ENCODE measurements at regions not wholly inside any gene's neighbourhood (a gene's known extent, or its start where the extent isn't known, plus 50 kb on each side); places are given as distances from the start of the nearest gene placed in this dataset.

GRCh38 chr3:76097589-76097969, 312.2 kb upstream of the ZNF717 start:
- H3K4me1 ChIP-seq, result no peaks in the 10 kb centered on the region
- WGBS, 2 donors (ENCODE audit: low coverage in 1 of 2), result 68 to 78% methylated on average over 3 of the region's 3 CpGs
- no peaks in the 10 kb centered on the region for H3K9me3 ChIP-seq
- H3K27me3 ChIP-seq, result no peaks in the 10 kb centered on the region
- no peak overlapping the region for H3K27ac ChIP-seq
- no peaks in the 10 kb centered on the region for H3K36me3 ChIP-seq
- DNase-seq, result no peak
- TF ChIP-seq POLR2A (IDR thresholded peaks at IDR 0.05) (no peak), CTCF (IDR thresholded peaks at IDR 0.05) (no peak), POLR2AphosphoS5 (IDR thresholded peaks at IDR 0.05) (no peak), EP300 (IDR thresholded peaks at IDR 0.05; ENCODE audit: low read depth) (no peak)
- intact Hi-C loops (cut with DNase I; ENCODE audit: low total_unique reads) (no loop called here), in situ Hi-C loops (cut with MboI; ENCODE audit: low pct_ligation_motif_present in 1 of 4, low pct_unique_long_range_greater_than_20kb in 1 of 4, low sequenced_read_pairs in 3 of 4) (no loop called here)
- H3K4me3 ChIP-seq, result no peak overlapping the region

GRCh38 chr3:76099956-76100355, 314.6 kb upstream of the ZNF717 start:
- WGBS, 2 donors (ENCODE audit: low coverage in 1 of 2), result 73 to 75% methylated on average over 4 of the region's 4 CpGs
- DNase-seq, result no peak
- H3K36me3 ChIP-seq, result no peaks in the 10 kb centered on the region
- no peak overlapping the region for H3K27ac ChIP-seq
- intact Hi-C loops (cut with DNase I; ENCODE audit: low total_unique reads), result no loop called here
- H3K4me1 ChIP-seq, result no peaks in the 10 kb centered on the region
- H3K4me3 ChIP-seq, result no peak overlapping the region
- no peaks in the 10 kb centered on the region for H3K9me3 ChIP-seq
- in situ Hi-C loops (cut with MboI; ENCODE audit: low pct_ligation_motif_present in 1 of 4, low pct_unique_long_range_greater_than_20kb in 1 of 4, low sequenced_read_pairs in 3 of 4), result no loop called here
- H3K27me3 ChIP-seq, result no peaks in the 10 kb centered on the region
- TF ChIP-seq EP300 (IDR thresholded peaks at IDR 0.05; ENCODE audit: low read depth), result no peak
- no peak for TF ChIP-seq CTCF (IDR thresholded peaks at IDR 0.05)
- TF ChIP-seq POLR2A (IDR thresholded peaks at IDR 0.05), result no peak
- TF ChIP-seq POLR2AphosphoS5 (IDR thresholded peaks at IDR 0.05), result no peak

- no peak for DNase-seq
- Histone ChIP-seq H3K4me1 (no peaks in the 10 kb centered on the region), H3K9me3 (no peaks in the 10 kb centered on the region), H3K36me3 (no peaks in the 10 kb centered on the region), H3K27me3 (no peaks in the 10 kb centered on the region), H3K4me3 (no peak overlapping the region), H3K27ac (no peak overlapping the region)
- intact Hi-C loops (cut with DNase I; ENCODE audit: low total_unique reads) (no loop called here), in situ Hi-C loops (cut with MboI; ENCODE audit: low pct_ligation_motif_present in 1 of 4, low pct_unique_long_range_greater_than_20kb in 1 of 4, low sequenced_read_pairs in 3 of 4) (no loop called here)
- TF ChIP-seq CTCF (IDR thresholded peaks at IDR 0.05) (peak in 4 of 5 experiments; percentile 40 to 52 (median 46)), EP300 (IDR thresholded peaks at IDR 0.05; ENCODE audit: low read depth) (no peak)
- WGBS, 2 donors (ENCODE audit: low coverage in 1 of 2), result 4 to 7% methylated on average over 5 of the region's 5 CpGs
Measured at GRCh38 chr3:76107935-76108570, 322.7 kb upstream of the ZNF717 start.

GRCh38 chr3:76111808-76112207, 326.5 kb upstream of the ZNF717 start:
- Histone ChIP-seq H3K36me3 (no peaks in the 10 kb centered on the region), H3K9me3 (no peaks in the 10 kb centered on the region), H3K27me3 (no peaks in the 10 kb centered on the region), H3K4me3 (no peak overlapping the region), H3K4me1 (no peaks in the 10 kb centered on the region), H3K27ac (no peak overlapping the region)
- in situ Hi-C loops (cut with MboI; ENCODE audit: low pct_ligation_motif_present in 1 of 4, low pct_unique_long_range_greater_than_20kb in 1 of 4, low sequenced_read_pairs in 3 of 4), result no loop called here
- 61 to 86% methylated on average over 1 to 2 of the region's 2 CpGs for WGBS, 2 donors (ENCODE audit: low coverage in 1 of 2)
- intact Hi-C loops (cut with DNase I; ENCODE audit: low total_unique reads), result no loop called here
- DNase-seq, result no peak
- no peak for TF ChIP-seq EP300 (IDR thresholded peaks at IDR 0.05; ENCODE audit: low read depth)

- in situ Hi-C loops (cut with MboI; ENCODE audit: low pct_ligation_motif_present in 1 of 4, low pct_unique_long_range_greater_than_20kb in 1 of 4, low sequenced_read_pairs in 3 of 4), result no loop called here
- Histone ChIP-seq H3K36me3 (no peaks in the 10 kb centered on the region), H3K9me3 (no peaks in the 10 kb centered on the region), H3K27ac (no peak overlapping the region), H3K4me3 (no peak overlapping the region), H3K4me1 (no peaks in the 10 kb centered on the region), H3K27me3 (no peaks in the 10 kb centered on the region)
- no peak for TF ChIP-seq CTCF (IDR thresholded peaks at IDR 0.05)
- TF ChIP-seq POLR2A (IDR thresholded peaks at IDR 0.05), result no peak
- no peak for TF ChIP-seq POLR2AphosphoS5 (IDR thresholded peaks at IDR 0.05)
- no peak for TF ChIP-seq EP300 (IDR thresholded peaks at IDR 0.05; ENCODE audit: low read depth)
- intact Hi-C loops (cut with DNase I; ENCODE audit: low total_unique reads), result no loop called here
- no peak for DNase-seq
Measured at GRCh38 chr3:76122007-76122406, 336.7 kb upstream of the ZNF717 start.

Measured in transverse colon (tissue), 4 donors.